K562 (cell line): ENCODE measurements at regions not wholly inside any gene's neighbourhood (a gene's known extent, or its start where the extent isn't known, plus 50 kb on each side); places are given as distances from the start of the nearest gene placed in this dataset.

Experiments
- CHD2 ChIP-seq: IDR thresholded peaks from 2 replicates; pipeline ENCODE4 v1.6.1; 2011; ENCODE audit warnings: low read depth, low read length
- CTCF ChIP-seq, 3 experiments: IDR thresholded peaks in 2 of 3; conservative IDR thresholded peaks in 1 of 3; 2 replicates each; pipeline ENCODE4 v1.5.1; 2011 to 2012; ENCODE audit warnings: low read length in 3 of 3, mild to moderate bottlenecking in 3 of 3, control low read depth in 2 of 3, improper control_type of control experiment in 1 of 3, inconsistent platforms in 1 of 3, low read depth in 1 of 3, mixed read lengths in 1 of 3, moderate library complexity in 1 of 3; ENCODE audit not compliant: insufficient read depth in 2 of 3
- MAFK ChIP-seq: IDR thresholded peaks from 2 replicates; pipeline ENCODE4 v1.6.1; 2011; ENCODE audit warnings: low read length, improper control_type of control experiment
- MBD2 ChIP-seq: sonication (generic); IDR thresholded peaks from 2 replicates; pipeline ENCODE4 v1.6.1; 2016; ENCODE audit warnings: low read depth, borderline replicate concordance
- MTF1 ChIP-seq: fragments of 250-450 bp; sonication (Bioruptor Pico); IDR thresholded peaks from 2 replicates; pipeline ENCODE4 v1.9.0; 2021; ENCODE audit warnings: moderate library complexity, mild to moderate bottlenecking, inconsistent platforms, borderline replicate concordance
- POLR2A ChIP-seq: fragments of 450-650 bp; conservative IDR thresholded peaks from 2 replicates; pipeline ENCODE4 v1.6.1; 2016
- TCF7 ChIP-seq: sonication (generic); IDR thresholded peaks from 2 replicates; pipeline ENCODE4 v1.6.1; 2016; ENCODE audit warnings: antibody characterized with exemption, borderline replicate concordance
- ZBTB34 ChIP-seq: fragments of 250-450 bp; sonication (Bioruptor Pico); IDR thresholded peaks from 2 replicates; pipeline ENCODE4 v1.8.0; 2021; ENCODE audit warnings: mild to moderate bottlenecking, moderate library complexity
- TF ChIP-seq, protein P1 (sequence below): sonication (generic); formaldehyde crosslinking; IDR thresholded peaks from 2 replicates; pipeline ENCODE4 v1.8.0; 2022; ENCODE audit warnings: mild to moderate bottlenecking, missing genetic modification reagents, borderline replicate concordance
- TF ChIP-seq, protein P2 (sequence below): sonication (generic); formaldehyde crosslinking; IDR thresholded peaks from 2 replicates; pipeline ENCODE4 v1.8.1; 2023; ENCODE audit warnings: mild to moderate bottlenecking, missing genetic modification reagents

GRCh38 chr14:26722258-26722657 is 124.4 kb upstream of the NOVA1 start:
- TF ChIP-seq MBD2 (no peak), TCF7 (no peak), CTCF (IDR thresholded peaks at IDR 0.05 in 2 of 3, conservative IDR thresholded peaks at IDR 0.05 in 1 of 3; ENCODE audit: insufficient read depth in 2 of 3, low read depth in 1 of 3, low read length in 3 of 3) (no peak), POLR2A (no peak), ZBTB34 (CRISPR knock-in tag) (no peak), MTF1 (CRISPR knock-in tag) (no peak), MAFK (no peak), CHD2 (no peak)
- TF ChIP-seq, protein P1, sequence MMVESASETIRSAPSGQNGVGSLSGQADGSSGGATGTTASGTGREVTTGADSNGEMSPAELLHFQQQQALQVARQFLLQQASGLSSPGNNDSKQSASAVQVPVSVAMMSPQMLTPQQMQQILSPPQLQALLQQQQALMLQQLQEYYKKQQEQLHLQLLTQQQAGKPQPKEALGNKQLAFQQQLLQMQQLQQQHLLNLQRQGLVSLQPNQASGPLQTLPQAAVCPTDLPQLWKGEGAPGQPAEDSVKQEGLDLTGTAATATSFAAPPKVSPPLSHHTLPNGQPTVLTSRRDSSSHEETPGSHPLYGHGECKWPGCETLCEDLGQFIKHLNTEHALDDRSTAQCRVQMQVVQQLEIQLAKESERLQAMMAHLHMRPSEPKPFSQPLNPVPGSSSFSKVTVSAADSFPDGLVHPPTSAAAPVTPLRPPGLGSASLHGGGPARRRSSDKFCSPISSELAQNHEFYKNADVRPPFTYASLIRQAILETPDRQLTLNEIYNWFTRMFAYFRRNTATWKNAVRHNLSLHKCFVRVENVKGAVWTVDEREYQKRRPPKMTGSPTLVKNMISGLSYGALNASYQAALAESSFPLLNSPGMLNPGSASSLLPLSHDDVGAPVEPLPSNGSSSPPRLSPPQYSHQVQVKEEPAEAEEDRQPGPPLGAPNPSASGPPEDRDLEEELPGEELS (CRISPR knock-in tag): no peak
- TF ChIP-seq, protein P2, sequence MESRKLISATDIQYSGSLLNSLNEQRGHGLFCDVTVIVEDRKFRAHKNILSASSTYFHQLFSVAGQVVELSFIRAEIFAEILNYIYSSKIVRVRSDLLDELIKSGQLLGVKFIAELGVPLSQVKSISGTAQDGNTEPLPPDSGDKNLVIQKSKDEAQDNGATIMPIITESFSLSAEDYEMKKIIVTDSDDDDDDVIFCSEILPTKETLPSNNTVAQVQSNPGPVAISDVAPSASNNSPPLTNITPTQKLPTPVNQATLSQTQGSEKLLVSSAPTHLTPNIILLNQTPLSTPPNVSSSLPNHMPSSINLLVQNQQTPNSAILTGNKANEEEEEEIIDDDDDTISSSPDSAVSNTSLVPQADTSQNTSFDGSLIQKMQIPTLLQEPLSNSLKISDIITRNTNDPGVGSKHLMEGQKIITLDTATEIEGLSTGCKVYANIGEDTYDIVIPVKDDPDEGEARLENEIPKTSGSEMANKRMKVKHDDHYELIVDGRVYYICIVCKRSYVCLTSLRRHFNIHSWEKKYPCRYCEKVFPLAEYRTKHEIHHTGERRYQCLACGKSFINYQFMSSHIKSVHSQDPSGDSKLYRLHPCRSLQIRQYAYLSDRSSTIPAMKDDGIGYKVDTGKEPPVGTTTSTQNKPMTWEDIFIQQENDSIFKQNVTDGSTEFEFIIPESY (CRISPR knock-in tag): no peak
